T follicular helper cell (primary cell): ENCODE measurements at regions not wholly inside any gene's neighbourhood (a gene's known extent, or its start where the extent isn't known, plus 50 kb on each side); places are given as distances from the start of the nearest gene placed in this dataset.

ENCODE experiments used
- DNase-seq: peaks from one replicate; pipeline ENCODE4 v3.0.0-alpha.2; 2020; ENCODE audit warnings: low read depth

GRCh38 chr3:159127021-159127392 is 325.2 kb downstream of the MFSD1 start:
- DNase-seq: no peak

- no peak for DNase-seq
Observed at GRCh38 chr3:159128628-159129027, 326.8 kb downstream of the MFSD1 start.

- DNase-seq: no peak
Observed at GRCh38 chr3:159130108-159130507, 328.3 kb downstream of the MFSD1 start.

GRCh38 chr3:159131376-159131775 is 329.5 kb downstream of the MFSD1 start:
- DNase-seq: no peak

GRCh38 chr3:159137949-159138348 is 336.1 kb downstream of the MFSD1 start:
- no peak for DNase-seq

GRCh38 chr3:159139326-159139725 is 337.5 kb downstream of the MFSD1 start:
- no peak for DNase-seq

GRCh38 chr3:159144472-159144871 is 342.6 kb downstream of the MFSD1 start:
- DNase-seq: no peak

GRCh38 chr3:159144891-159145290 is 343.0 kb downstream of the MFSD1 start:
- no peak for DNase-seq

- no peak for DNase-seq
Observed at GRCh38 chr3:159146392-159146791, 344.5 kb downstream of the MFSD1 start.

GRCh38 chr3:159146856-159147435 is 345.1 kb downstream of the MFSD1 start:
- DNase-seq: no peak

- no peak for DNase-seq
Observed at GRCh38 chr3:159147813-159148212, 346.0 kb downstream of the MFSD1 start.

GRCh38 chr3:159148466-159148865 is 346.6 kb downstream of the MFSD1 start:
- no peak for DNase-seq

- DNase-seq: no peak
Observed at GRCh38 chr3:159149131-159149530, 347.3 kb downstream of the MFSD1 start.

- DNase-seq: no peak
Observed at GRCh38 chr3:159149633-159150032, 347.8 kb downstream of the MFSD1 start.

- DNase-seq: no peak
Observed at GRCh38 chr3:159150180-159150579, 348.3 kb downstream of the MFSD1 start.

- DNase-seq: no peak
Observed at GRCh38 chr3:159151130-159151529, 349.3 kb downstream of the MFSD1 start.

- DNase-seq: no peak
Observed at GRCh38 chr3:159157275-159157674, 355.4 kb downstream of the MFSD1 start.

GRCh38 chr3:159158213-159158612 is 356.4 kb downstream of the MFSD1 start:
- DNase-seq: no peak

GRCh38 chr3:159158801-159159200 is 356.9 kb downstream of the MFSD1 start:
- DNase-seq: no peak

- DNase-seq: no peak
Observed at GRCh38 chr3:159159546-159159945, 357.7 kb downstream of the MFSD1 start.

- no peak for DNase-seq
Observed at GRCh38 chr3:159163656-159164055, 361.8 kb downstream of the MFSD1 start.

GRCh38 chr3:159165961-159166360 is 364.1 kb downstream of the MFSD1 start:
- no peak for DNase-seq

GRCh38 chr3:159166899-159167586 is 365.2 kb downstream of the MFSD1 start:
- DNase-seq: no peak

GRCh38 chr3:159168788-159169187 is 366.9 kb downstream of the MFSD1 start:
- no peak for DNase-seq
